Neural crest cell (in vitro differentiated cells): ENCODE measurements at regions not wholly inside any gene's neighbourhood (a gene's known extent, or its start where the extent isn't known, plus 50 kb on each side); places are given as distances from the start of the nearest gene placed in this dataset.

Experiments used
- DNase-seq: peaks from one replicate; pipeline ENCODE4 v3.0.0; 2021; ENCODE audit warnings: low read depth, mixed read lengths, low spot score
- H3K27ac Mint-ChIP-seq: one replicate; pipeline ENCODE4 v1.8.0; 2021; ENCODE audit warnings: mild to moderate bottlenecking, mixed read lengths; ENCODE audit not compliant: unreplicated experiment
- H3K27me3 Mint-ChIP-seq: 2 replicates; pipeline ENCODE4 v1.8.0; 2021; ENCODE audit warnings: low read depth, mild to moderate bottlenecking, mixed read lengths
- H3K36me3 Mint-ChIP-seq: 2 replicates; pipeline ENCODE4 v1.8.0; 2021; ENCODE audit warnings: low read depth, mild to moderate bottlenecking, mixed read lengths
- H3K4me1 Mint-ChIP-seq: 2 replicates; pipeline ENCODE4 v1.8.0; 2021; ENCODE audit warnings: mixed read lengths
- H3K4me3 Mint-ChIP-seq: one replicate; pipeline ENCODE4 v1.8.0; 2021; ENCODE audit warnings: mild to moderate bottlenecking, mixed read lengths
- H3K9me3 Mint-ChIP-seq: 2 replicates; pipeline ENCODE4 v1.8.0; 2021; ENCODE audit warnings: mixed read lengths
- TF ChIP-seq, protein P1 (sequence below): fragments of 200-600 bp; sonication (generic); conservative IDR thresholded peaks from 2 replicates; pipeline ENCODE4 v1.5.0; 2021; ENCODE audit warnings: antibody characterized with exemption, mild to moderate bottlenecking

- Mint-ChIP-seq H3K27ac (no peak overlapping the region), H3K4me3 (no peak overlapping the region), H3K9me3 (no peaks in the 10 kb centered on the region), H3K4me1 (no peaks in the 10 kb centered on the region), H3K36me3 (no peaks in the 10 kb centered on the region), H3K27me3 (no peaks in the 10 kb centered on the region)
- TF ChIP-seq, protein P1, sequence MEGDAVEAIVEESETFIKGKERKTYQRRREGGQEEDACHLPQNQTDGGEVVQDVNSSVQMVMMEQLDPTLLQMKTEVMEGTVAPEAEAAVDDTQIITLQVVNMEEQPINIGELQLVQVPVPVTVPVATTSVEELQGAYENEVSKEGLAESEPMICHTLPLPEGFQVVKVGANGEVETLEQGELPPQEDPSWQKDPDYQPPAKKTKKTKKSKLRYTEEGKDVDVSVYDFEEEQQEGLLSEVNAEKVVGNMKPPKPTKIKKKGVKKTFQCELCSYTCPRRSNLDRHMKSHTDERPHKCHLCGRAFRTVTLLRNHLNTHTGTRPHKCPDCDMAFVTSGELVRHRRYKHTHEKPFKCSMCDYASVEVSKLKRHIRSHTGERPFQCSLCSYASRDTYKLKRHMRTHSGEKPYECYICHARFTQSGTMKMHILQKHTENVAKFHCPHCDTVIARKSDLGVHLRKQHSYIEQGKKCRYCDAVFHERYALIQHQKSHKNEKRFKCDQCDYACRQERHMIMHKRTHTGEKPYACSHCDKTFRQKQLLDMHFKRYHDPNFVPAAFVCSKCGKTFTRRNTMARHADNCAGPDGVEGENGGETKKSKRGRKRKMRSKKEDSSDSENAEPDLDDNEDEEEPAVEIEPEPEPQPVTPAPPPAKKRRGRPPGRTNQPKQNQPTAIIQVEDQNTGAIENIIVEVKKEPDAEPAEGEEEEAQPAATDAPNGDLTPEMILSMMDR = no peak
- no peak for DNase-seq
These were observed 1163.7 kb downstream of the AACS start for GRCh38 chr12:126228936-126229335.

GRCh38 chr12:126232711-126233110, 1167.5 kb downstream of the AACS start:
- TF ChIP-seq, protein P1 = no peak
- Mint-ChIP-seq H3K9me3 (peaks cover 4% of the 10 kb centered on the region), H3K36me3 (no peaks in the 10 kb centered on the region), H3K4me3 (no peak overlapping the region), H3K27me3 (no peaks in the 10 kb centered on the region), H3K27ac (no peak overlapping the region), H3K4me1 (no peaks in the 10 kb centered on the region)
- no peak for DNase-seq

DNA sequence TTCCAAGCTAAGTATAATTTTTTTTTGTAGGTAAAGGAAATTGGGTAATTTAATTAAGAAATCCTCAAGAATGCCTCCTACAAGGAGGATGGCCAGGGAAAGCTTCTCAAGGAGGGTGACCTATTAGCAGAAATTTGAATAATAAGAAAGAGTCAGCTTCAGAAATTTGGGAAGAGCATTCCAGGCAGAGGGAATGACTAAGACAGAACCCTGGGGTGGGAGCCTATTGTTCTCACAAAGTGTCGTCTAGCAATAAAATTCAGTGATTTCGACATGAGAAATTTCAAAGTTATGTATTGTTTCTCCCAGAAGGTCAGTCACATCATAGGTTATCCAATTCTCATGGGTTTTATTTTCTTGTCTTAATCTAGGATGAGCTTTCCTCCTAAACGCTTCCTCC, 1168.4 kb downstream of the AACS start:
- Mint-ChIP-seq H3K4me3 (no peak overlapping the region), H3K27me3 (no peaks in the 10 kb centered on the region), H3K4me1 (no peaks in the 10 kb centered on the region), H3K27ac (no peak overlapping the region), H3K9me3 (peaks cover 4% of the 10 kb centered on the region), H3K36me3 (no peaks in the 10 kb centered on the region)
- DNase-seq = no peak
- TF ChIP-seq, protein P1 = no peak

GRCh38 chr12:126243814-126244440, 1178.7 kb downstream of the AACS start:
- no peaks in the 10 kb centered on the region for H3K27me3 Mint-ChIP-seq
- no peaks in the 10 kb centered on the region for H3K36me3 Mint-ChIP-seq
- H3K27ac Mint-ChIP-seq = no peak overlapping the region
- no peaks in the 10 kb centered on the region for H3K4me1 Mint-ChIP-seq
- no peak for DNase-seq
- TF ChIP-seq, protein P1 = no peak
- peaks cover 8% of the 10 kb centered on the region for H3K9me3 Mint-ChIP-seq
- no peak overlapping the region for H3K4me3 Mint-ChIP-seq

DNA sequence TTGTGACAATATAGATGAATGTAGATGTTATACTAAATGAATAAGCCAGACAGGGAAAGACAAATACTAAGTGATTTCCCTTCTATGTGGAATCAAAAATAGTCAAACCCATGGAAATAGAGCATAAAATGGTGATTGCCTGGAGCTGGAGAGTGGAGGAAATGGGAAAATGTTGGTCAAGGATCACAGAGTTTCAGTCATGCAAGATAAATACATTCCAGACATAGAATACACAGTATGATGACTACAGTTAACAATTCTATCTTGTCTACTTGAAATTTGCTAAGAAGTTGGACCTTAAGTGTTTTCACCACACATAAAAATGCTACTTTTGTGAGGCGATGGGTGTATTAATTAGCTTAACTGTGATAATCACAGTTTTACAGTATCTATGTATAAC, 1182.7 kb downstream of the AACS start:
- TF ChIP-seq, protein P1 = no peak
- no peaks in the 10 kb centered on the region for H3K4me1 Mint-ChIP-seq
- no peak overlapping the region for H3K4me3 Mint-ChIP-seq
- DNase-seq = no peak
- H3K27ac Mint-ChIP-seq = no peak overlapping the region
- H3K36me3 Mint-ChIP-seq = no peaks in the 10 kb centered on the region
- H3K9me3 Mint-ChIP-seq = peaks cover 12% of the 10 kb centered on the region
- H3K27me3 Mint-ChIP-seq = no peaks in the 10 kb centered on the region
